Hepatocyte (in vitro differentiated cells): ENCODE measurements at regions not wholly inside any gene's neighbourhood (a gene's known extent, or its start where the extent isn't known, plus 50 kb on each side); places are given as distances from the start of the nearest gene placed in this dataset.

Experiments used
- DNase-seq: peaks from one replicate; pipeline ENCODE4 v3.0.0-alpha.2; 2016; ENCODE audit warnings: low spot score
- H2AFZ ChIP-seq: fragments of 200-600 bp; sonication (generic); 2 replicates; pipeline ENCODE4 v1.6.0; 2016; ENCODE audit warnings: antibody characterized with exemption, mild to moderate bottlenecking
- H3K27ac ChIP-seq: fragments of 200-600 bp; sonication (generic); 2 replicates; pipeline ENCODE4 v1.5.1; 2016; ENCODE audit warnings: mild to moderate bottlenecking
- H3K27me3 ChIP-seq: fragments of 200-600 bp; sonication (generic); 2 replicates; pipeline ENCODE4 v1.6.1; 2016
- H3K36me3 ChIP-seq: fragments of 200-600 bp; sonication (generic); replicated peaks from 2 replicates; pipeline ENCODE4 v1.5.1; 2016; ENCODE audit warnings: low read depth; ENCODE audit not compliant: insufficient read depth
- H3K4me1 ChIP-seq: fragments of 200-600 bp; sonication (generic); 2 replicates; pipeline ENCODE4 v1.5.1; 2016; ENCODE audit warnings: mild to moderate bottlenecking, moderate library complexity; ENCODE audit not compliant: insufficient read depth
- H3K4me2 ChIP-seq: fragments of 200-600 bp; sonication (generic); 2 replicates; pipeline ENCODE4 v1.6.0; 2016
- H3K4me3 ChIP-seq: fragments of 200-600 bp; sonication (generic); 2 replicates; pipeline ENCODE4 v1.5.1; 2016; ENCODE audit warnings: mild to moderate bottlenecking
- H3K79me2 ChIP-seq: fragments of 200-600 bp; sonication (generic); 2 replicates; pipeline ENCODE4 v1.6.0; 2017; ENCODE audit warnings: mild to moderate bottlenecking
- H3K9me2 ChIP-seq: fragments of 200-600 bp; sonication (generic); replicated peaks from 2 replicates; pipeline ENCODE4 v1.6.0; 2017; ENCODE audit warnings: mild to moderate bottlenecking; ENCODE audit not compliant: insufficient read depth
- H3K9me3 ChIP-seq: fragments of 200-600 bp; sonication (generic); 2 replicates; pipeline ENCODE4 v1.5.1; 2016; ENCODE audit warnings: low read depth, mild to moderate bottlenecking
- H4K20me1 ChIP-seq: fragments of 200-600 bp; sonication (generic); 2 replicates; pipeline ENCODE4 v1.6.0; 2016; ENCODE audit warnings: mild to moderate bottlenecking; ENCODE audit not compliant: insufficient read depth, poor library complexity, severe bottlenecking
- EZH2 ChIP-seq: fragments of 200-600 bp; sonication (generic); IDR thresholded peaks from 2 replicates; pipeline ENCODE4 v1.6.1; 2016; ENCODE audit warnings: antibody characterized with exemption, mild to moderate bottlenecking, borderline replicate concordance
- EZH2phosphoT487 ChIP-seq: fragments of 200-600 bp; sonication (generic); IDR thresholded peaks from one replicate; pipeline ENCODE4 v1.6.1; 2018; ENCODE audit warnings: antibody characterized with exemption, mild to moderate bottlenecking, low read depth, moderate library complexity; ENCODE audit not compliant: unreplicated experiment, severe bottlenecking
- WGBS: methylation state at CpG from one replicate; pipeline ENCODE4 v1.1.6; 2016; ENCODE audit warnings: low lambda C conversion rate; ENCODE audit errors: missing lambda C conversion rate; 5-methylcytosine and 5-hydroxymethylcytosine counted together
- TF ChIP-seq, protein P1 (sequence below): fragments of 200-600 bp; sonication (generic); IDR thresholded peaks from 2 replicates; pipeline ENCODE4 v1.5.1; 2016; ENCODE audit warnings: antibody characterized with exemption, mild to moderate bottlenecking; ENCODE audit not compliant: poor library complexity

DNA sequence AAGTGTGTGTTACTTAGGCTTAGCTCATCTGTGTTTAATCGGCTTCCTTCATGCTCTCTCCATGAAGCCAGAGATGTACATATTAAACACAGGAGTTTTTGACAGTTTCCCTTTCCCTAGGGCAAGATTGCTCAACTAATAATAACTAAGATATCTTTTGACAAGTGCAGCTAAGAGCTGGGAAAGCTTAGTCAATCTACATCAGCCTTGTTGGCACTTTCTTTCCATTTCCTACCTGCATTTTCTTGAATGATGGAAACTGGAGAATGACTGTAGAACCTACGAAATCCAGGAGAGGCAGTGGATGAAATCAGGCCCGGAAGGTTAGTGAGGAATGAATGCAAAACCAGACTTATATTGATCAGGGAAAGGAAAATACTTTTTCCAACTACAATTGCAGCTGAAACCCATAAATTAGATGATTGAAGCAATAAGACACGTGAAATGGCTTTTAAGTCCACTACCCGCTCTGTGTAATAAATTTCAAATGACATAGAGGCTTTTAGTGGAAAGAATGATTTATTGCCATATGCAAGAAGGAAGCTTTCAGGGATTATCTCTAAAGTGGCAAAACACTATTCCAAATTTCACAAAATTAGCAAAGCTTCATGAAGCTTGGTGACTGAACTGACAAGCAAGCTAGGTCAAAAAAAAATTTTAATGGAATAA, 237.2 kb upstream of the ID4 start:
- WGBS: 46% methylated on average over 5 of the region's 5 CpGs
- DNase-seq: no peak
- Histone ChIP-seq H3K27me3 (no peaks in the 10 kb centered on the region), H2AFZ (no peak overlapping the region), H3K9me2 (no peaks in the 10 kb centered on the region), H3K4me2 (no peak overlapping the region), H3K4me3 (no peak overlapping the region), H3K27ac (no peak overlapping the region), H3K79me2 (no peaks in the 10 kb centered on the region), H3K9me3 (no peaks in the 10 kb centered on the region), H3K4me1 (no peaks in the 10 kb centered on the region), H4K20me1 (no peaks in the 10 kb centered on the region), H3K36me3 (no peaks in the 10 kb centered on the region)
- TF ChIP-seq, protein P1, sequence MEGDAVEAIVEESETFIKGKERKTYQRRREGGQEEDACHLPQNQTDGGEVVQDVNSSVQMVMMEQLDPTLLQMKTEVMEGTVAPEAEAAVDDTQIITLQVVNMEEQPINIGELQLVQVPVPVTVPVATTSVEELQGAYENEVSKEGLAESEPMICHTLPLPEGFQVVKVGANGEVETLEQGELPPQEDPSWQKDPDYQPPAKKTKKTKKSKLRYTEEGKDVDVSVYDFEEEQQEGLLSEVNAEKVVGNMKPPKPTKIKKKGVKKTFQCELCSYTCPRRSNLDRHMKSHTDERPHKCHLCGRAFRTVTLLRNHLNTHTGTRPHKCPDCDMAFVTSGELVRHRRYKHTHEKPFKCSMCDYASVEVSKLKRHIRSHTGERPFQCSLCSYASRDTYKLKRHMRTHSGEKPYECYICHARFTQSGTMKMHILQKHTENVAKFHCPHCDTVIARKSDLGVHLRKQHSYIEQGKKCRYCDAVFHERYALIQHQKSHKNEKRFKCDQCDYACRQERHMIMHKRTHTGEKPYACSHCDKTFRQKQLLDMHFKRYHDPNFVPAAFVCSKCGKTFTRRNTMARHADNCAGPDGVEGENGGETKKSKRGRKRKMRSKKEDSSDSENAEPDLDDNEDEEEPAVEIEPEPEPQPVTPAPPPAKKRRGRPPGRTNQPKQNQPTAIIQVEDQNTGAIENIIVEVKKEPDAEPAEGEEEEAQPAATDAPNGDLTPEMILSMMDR: no peak
- TF ChIP-seq EZH2phosphoT487: no peak
- TF ChIP-seq EZH2: no peak

DNA sequence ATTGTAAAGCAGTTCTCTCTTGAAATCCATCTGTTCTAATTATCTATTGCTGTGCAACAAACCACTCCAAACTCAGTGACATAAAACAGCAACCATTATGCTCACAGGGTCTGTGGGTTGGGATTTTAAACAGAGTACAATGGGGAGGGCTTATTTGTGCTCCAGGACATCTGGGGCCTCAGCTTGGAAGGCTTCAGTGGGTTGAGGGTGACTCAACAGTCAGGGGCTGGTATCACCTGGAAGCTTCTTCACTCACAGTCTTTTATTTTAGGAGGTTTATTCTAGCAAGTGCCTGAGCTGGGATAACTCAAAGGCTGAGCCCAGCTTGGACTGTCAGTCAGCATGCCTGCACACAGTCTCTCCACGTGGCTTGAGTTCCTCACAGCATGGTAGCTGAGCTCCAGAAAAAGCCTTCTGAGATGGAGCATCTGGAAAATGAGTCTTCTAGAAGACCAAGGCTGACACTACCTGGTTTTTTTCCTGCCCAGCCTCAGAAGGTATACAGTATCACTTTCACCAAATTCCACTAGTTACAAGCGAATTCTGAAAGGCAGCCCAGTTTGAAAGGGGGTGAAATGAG, 234.6 kb upstream of the ID4 start:
- Histone ChIP-seq H3K36me3 (no peaks in the 10 kb centered on the region), H3K9me3 (no peaks in the 10 kb centered on the region), H3K27ac (no peak overlapping the region), H3K4me1 (no peaks in the 10 kb centered on the region), H3K9me2 (no peaks in the 10 kb centered on the region), H2AFZ (no peak overlapping the region), H3K27me3 (no peaks in the 10 kb centered on the region), H3K4me2 (no peak overlapping the region), H4K20me1 (no peaks in the 10 kb centered on the region), H3K79me2 (no peaks in the 10 kb centered on the region), H3K4me3 (no peak overlapping the region)
- WGBS: 71% methylated on average over 2 of the region's 2 CpGs
- TF ChIP-seq EZH2phosphoT487: no peak
- TF ChIP-seq EZH2: no peak
- TF ChIP-seq, protein P1: no peak
- DNase-seq: no peak

DNA sequence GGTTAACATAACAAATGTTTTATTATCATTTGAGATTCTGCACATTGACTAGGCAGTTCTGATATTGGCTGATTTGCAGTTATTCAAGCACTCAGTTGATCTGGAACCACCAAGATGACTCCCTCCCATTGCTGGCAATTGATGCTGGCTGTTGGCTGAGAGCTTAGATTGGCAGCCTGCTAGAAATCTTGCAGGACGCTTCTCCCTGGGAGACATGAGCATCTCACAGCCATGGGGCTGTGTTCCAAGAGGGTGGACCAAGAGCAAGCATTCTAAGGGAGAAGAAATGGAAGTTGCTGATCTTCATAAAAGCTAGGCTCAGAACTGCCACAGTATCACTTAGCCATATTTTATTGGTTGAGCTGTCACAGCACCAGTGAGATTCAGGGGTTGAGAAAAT, 233.4 kb upstream of the ID4 start:
- Histone ChIP-seq H3K9me2 (no peaks in the 10 kb centered on the region), H3K4me1 (no peaks in the 10 kb centered on the region), H3K27ac (no peak overlapping the region), H3K79me2 (no peaks in the 10 kb centered on the region), H4K20me1 (no peaks in the 10 kb centered on the region), H2AFZ (no peak overlapping the region), H3K4me3 (no peak overlapping the region), H3K9me3 (no peaks in the 10 kb centered on the region), H3K27me3 (no peaks in the 10 kb centered on the region), H3K36me3 (no peaks in the 10 kb centered on the region), H3K4me2 (no peak overlapping the region)
- WGBS: 86% methylated on average over 1 of the region's 1 CpG
- no peak for TF ChIP-seq EZH2phosphoT487
- TF ChIP-seq, protein P1: no peak
- no peak for DNase-seq
